OCI-LY7 (cell line): ENCODE measurements at regions not wholly inside any gene's neighbourhood (a gene's known extent, or its start where the extent isn't known, plus 50 kb on each side); places are given as distances from the start of the nearest gene placed in this dataset.

Experiments
- BruUV-seq: library from RNA; stranded (reverse); fragments of 400-500 nt; replicated peaks from 2 replicates; lab custom pipeline; 2021; lab: Mats Ljungman, UMichigan
- CTCF ChIA-PET: fragments of 300-600 bp; sonication (Branson Sonifier 250); formaldehyde crosslinking; loops from one replicate; lab custom pipeline; 2022; ENCODE audit warnings: antibody characterized with exemption; ENCODE audit not compliant: unreplicated experiment; lab: Charles Lee
- POLR2A ChIA-PET: fragments of 300-600 bp; sonication (Branson Sonifier 250); formaldehyde crosslinking; loops from one replicate; lab custom pipeline; 2022; ENCODE audit warnings: antibody characterized with exemption; lab: Charles Lee
- DNase-seq: peaks from one replicate; pipeline ENCODE4 v3.0.0-alpha.2; 2015; ENCODE audit warnings: low spot score
- H2AFZ ChIP-seq: fragments of 200-600 bp; sonication (generic), shearing (Covaris generic); 2 replicates; pipeline ENCODE4 v1.6.1; 2014; ENCODE audit warnings: mild to moderate bottlenecking, antibody characterized with exemption, low read length, moderate library complexity
- H3K27ac ChIP-seq: fragments of 200-600 bp; sonication (generic); 2 replicates; pipeline ENCODE4 v1.5.1; 2014; ENCODE audit warnings: mixed run types, low read depth, mild to moderate bottlenecking, moderate library complexity, low read length, inconsistent platforms; ENCODE audit not compliant: poor library complexity, severe bottlenecking
- H3K36me3 ChIP-seq: fragments of 200-600 bp; sonication (generic); 2 replicates; pipeline ENCODE4 v1.6.1; 2014; ENCODE audit warnings: mild to moderate bottlenecking, antibody characterized with exemption, low read length, moderate library complexity, mixed read lengths; ENCODE audit not compliant: insufficient read depth
- H3K4me1 ChIP-seq: fragments of 200-600 bp; sonication (generic); 2 replicates; pipeline ENCODE4 v1.5.1; 2014; ENCODE audit warnings: mild to moderate bottlenecking, low read length; ENCODE audit not compliant: insufficient read depth, poor library complexity, severe bottlenecking
- H3K4me2 ChIP-seq: fragments of 200-600 bp; sonication (generic); 2 replicates; pipeline ENCODE4 v1.6.1; 2014; ENCODE audit warnings: mild to moderate bottlenecking, low read length
- H3K4me3 ChIP-seq: fragments of 200-600 bp; sonication (generic); 2 replicates; pipeline ENCODE4 v1.5.1; 2014; ENCODE audit warnings: mild to moderate bottlenecking, low read depth, low read length; ENCODE audit not compliant: poor library complexity, severe bottlenecking
- H3K79me2 ChIP-seq: fragments of 200-600 bp; sonication (generic); 2 replicates; pipeline ENCODE4 v1.6.1; 2016; ENCODE audit warnings: low read depth, mild to moderate bottlenecking, low read length, moderate library complexity, mixed read lengths; ENCODE audit not compliant: insufficient read depth
- H3K9me2 ChIP-seq: fragments of 200-600 bp; sonication (generic); 2 replicates; pipeline ENCODE4 v1.6.1; 2016; ENCODE audit warnings: mild to moderate bottlenecking, low read length, mixed read lengths; ENCODE audit not compliant: insufficient read depth
- H3K9me3 ChIP-seq: fragments of 200-600 bp; sonication (generic); 2 replicates; pipeline ENCODE4 v1.6.1; 2014; ENCODE audit warnings: mild to moderate bottlenecking, mixed run types, low read length, mixed read lengths
- H4K20me1 ChIP-seq: fragments of 200-600 bp; sonication (generic); 2 replicates; pipeline ENCODE4 v1.6.1; 2014; ENCODE audit warnings: mild to moderate bottlenecking, antibody characterized with exemption, low read length, moderate library complexity, mixed read lengths; ENCODE audit not compliant: insufficient read depth
- EZH2phosphoT487 ChIP-seq: fragments of 200-600 bp; sonication (generic); IDR thresholded peaks from 2 replicates; pipeline ENCODE4 v1.6.1; 2018; ENCODE audit warnings: low read depth, borderline replicate concordance, mild to moderate bottlenecking, mixed run types, antibody characterized with exemption, low read length, moderate library complexity, mixed read lengths
- intact Hi-C: fragments of 100-400 bp; cut with micrococcal nuclease; formaldehyde crosslinking; loops from one replicate; pipeline ENCODE4 v1.10.0; 2022; ENCODE audit not compliant: unreplicated experiment
- TF ChIP-seq, protein P1 (sequence below): fragments of 200-600 bp; sonication (generic); conservative IDR thresholded peaks from 2 replicates; pipeline ENCODE4 v1.5.1; 2014; ENCODE audit warnings: mild to moderate bottlenecking, antibody characterized with exemption, low read length, moderate library complexity, mixed read lengths

DNA sequence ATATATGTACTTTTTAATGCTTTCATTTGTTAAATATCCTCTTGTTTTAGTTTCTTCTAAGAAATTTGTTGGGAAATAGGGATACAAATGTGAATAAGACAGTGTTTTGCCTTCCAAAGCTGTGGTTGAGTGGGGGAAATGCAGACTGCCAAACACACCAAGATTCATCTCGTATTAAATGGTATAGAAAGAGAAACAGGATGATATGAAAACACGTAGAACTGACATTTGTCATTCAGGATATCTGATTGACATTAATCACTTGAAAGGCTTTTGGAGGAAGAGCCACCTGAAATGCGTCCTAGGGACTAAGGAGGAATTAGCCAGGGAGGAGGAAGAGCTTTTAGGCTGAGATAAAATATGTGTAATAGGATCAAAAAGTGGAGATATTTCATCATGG, 287.4 kb upstream of the SEMA3C start:
- intact Hi-C loops, result no loop called here
- no peaks in the 10 kb centered on the region for H3K4me1 ChIP-seq
- TF ChIP-seq, protein P1, sequence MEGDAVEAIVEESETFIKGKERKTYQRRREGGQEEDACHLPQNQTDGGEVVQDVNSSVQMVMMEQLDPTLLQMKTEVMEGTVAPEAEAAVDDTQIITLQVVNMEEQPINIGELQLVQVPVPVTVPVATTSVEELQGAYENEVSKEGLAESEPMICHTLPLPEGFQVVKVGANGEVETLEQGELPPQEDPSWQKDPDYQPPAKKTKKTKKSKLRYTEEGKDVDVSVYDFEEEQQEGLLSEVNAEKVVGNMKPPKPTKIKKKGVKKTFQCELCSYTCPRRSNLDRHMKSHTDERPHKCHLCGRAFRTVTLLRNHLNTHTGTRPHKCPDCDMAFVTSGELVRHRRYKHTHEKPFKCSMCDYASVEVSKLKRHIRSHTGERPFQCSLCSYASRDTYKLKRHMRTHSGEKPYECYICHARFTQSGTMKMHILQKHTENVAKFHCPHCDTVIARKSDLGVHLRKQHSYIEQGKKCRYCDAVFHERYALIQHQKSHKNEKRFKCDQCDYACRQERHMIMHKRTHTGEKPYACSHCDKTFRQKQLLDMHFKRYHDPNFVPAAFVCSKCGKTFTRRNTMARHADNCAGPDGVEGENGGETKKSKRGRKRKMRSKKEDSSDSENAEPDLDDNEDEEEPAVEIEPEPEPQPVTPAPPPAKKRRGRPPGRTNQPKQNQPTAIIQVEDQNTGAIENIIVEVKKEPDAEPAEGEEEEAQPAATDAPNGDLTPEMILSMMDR, result no peak
- TF ChIP-seq EZH2phosphoT487, result no peak

DNA sequence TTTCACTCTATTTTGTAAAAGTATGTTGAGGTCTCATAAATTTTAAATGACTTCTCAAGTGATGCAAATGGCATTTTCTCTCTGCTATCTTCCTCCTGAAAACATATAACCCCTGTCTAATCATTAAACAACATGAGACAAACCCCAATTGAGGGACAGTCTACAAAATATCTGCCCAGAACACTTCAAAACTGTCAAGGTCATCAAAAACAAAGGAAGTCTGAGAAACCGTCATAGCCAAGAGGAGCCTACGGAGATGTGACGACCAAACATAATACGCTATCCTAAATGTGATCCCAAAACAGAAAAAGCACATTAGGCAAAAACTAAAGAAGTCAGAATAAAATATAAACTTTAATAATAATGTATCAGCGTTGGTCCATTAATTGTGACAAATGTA, 282.3 kb upstream of the SEMA3C start:
- POLR2A ChIA-PET, result no interaction called here
- Histone ChIP-seq H3K4me3 (no peak overlapping the region), H3K4me2 (no peak overlapping the region), H3K4me1 (no peaks in the 10 kb centered on the region), H3K27ac (no peak overlapping the region), H3K79me2 (no peaks in the 10 kb centered on the region), H3K9me2 (no peaks in the 10 kb centered on the region), H4K20me1 (no peaks in the 10 kb centered on the region), H3K36me3 (no peaks in the 10 kb centered on the region), H2AFZ (no peak overlapping the region), H3K9me3 (no peaks in the 10 kb centered on the region)
- intact Hi-C loops, result no loop called here
- BruUV-seq, result no TSS peak
- TF ChIP-seq EZH2phosphoT487, result no peak
- TF ChIP-seq, protein P1, result no peak
- DNase-seq, result no peak
- CTCF ChIA-PET, result no interaction called here

More for the DNA sequence above, 287.4 kb upstream of the SEMA3C start:
- H3K4me2 ChIP-seq, result no peak overlapping the region
- POLR2A ChIA-PET, result no interaction called here
- CTCF ChIA-PET, result no interaction called here
- no peaks in the 10 kb centered on the region for H4K20me1 ChIP-seq
- H2AFZ ChIP-seq, result no peak overlapping the region
- H3K4me3 ChIP-seq, result no peak overlapping the region
- no peaks in the 10 kb centered on the region for H3K36me3 ChIP-seq
- no peaks in the 10 kb centered on the region for H3K9me2 ChIP-seq
- no peaks in the 10 kb centered on the region for H3K9me3 ChIP-seq
- H3K79me2 ChIP-seq, result no peaks in the 10 kb centered on the region
- H3K27ac ChIP-seq, result no peak overlapping the region
- DNase-seq, result no peak
- no TSS peak for BruUV-seq

DNA sequence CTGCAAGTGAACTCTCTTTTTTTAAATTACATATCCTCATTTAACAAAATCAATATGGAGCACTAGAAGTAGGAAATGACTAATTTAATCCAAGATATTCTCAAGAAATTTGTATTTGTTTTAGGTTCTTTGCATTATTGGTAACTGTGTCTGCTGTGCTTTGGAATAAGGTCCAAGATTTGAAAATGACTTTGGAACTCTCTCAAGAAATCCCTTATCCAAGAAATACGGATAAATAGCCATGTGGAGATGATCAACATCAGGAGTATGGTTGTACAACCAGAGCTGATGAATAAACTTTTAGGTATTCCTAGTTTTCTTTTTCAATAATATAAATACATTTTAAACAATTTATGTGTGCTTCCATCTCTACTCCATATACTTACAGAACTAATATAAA, 279.9 kb upstream of the SEMA3C start:
- no peak overlapping the region for H2AFZ ChIP-seq
- no peaks in the 10 kb centered on the region for H4K20me1 ChIP-seq
- H3K36me3 ChIP-seq, result no peaks in the 10 kb centered on the region
- H3K4me1 ChIP-seq, result no peaks in the 10 kb centered on the region
- no peak overlapping the region for H3K4me2 ChIP-seq
- DNase-seq, result no peak
- ChIA-PET POLR2A (interaction anchor here (0.6 to 1.0 kb wide), 2 partner anchors 21 to 939 kb away, joined by 3 read pairs; no protein-coding TSS in a partner anchor), CTCF (no interaction called here)
- no peak overlapping the region for H3K27ac ChIP-seq
- no peaks in the 10 kb centered on the region for H3K9me2 ChIP-seq
- BruUV-seq, result no TSS peak
- no peaks in the 10 kb centered on the region for H3K9me3 ChIP-seq
- H3K4me3 ChIP-seq, result no peak overlapping the region
- no peaks in the 10 kb centered on the region for H3K79me2 ChIP-seq
- no peak for TF ChIP-seq EZH2phosphoT487
- TF ChIP-seq, protein P1, result no peak
- intact Hi-C loops, result no loop called here
